ENCODE measurements at regions not wholly inside any gene's neighbourhood (a gene's known extent, or its start where the extent isn't known, plus 50 kb on each side); places are given as distances from the start of the nearest gene placed in this dataset.

- 0 out of 2 replicates have a peak, but pooled peaks cover 4% of the 10 kb centered on the region for H3K9me3 Mint-ChIP-seq
- no peak for TF ChIP-seq AFF4 (CRISPR knock-in tag; IDR thresholded peaks at IDR 0.05; ENCODE audit: borderline replicate concordance)
- TF ChIP-seq E2F5 (CRISPR knock-in tag; IDR thresholded peaks at IDR 0.05): no peak
- TF ChIP-seq, protein P1, sequence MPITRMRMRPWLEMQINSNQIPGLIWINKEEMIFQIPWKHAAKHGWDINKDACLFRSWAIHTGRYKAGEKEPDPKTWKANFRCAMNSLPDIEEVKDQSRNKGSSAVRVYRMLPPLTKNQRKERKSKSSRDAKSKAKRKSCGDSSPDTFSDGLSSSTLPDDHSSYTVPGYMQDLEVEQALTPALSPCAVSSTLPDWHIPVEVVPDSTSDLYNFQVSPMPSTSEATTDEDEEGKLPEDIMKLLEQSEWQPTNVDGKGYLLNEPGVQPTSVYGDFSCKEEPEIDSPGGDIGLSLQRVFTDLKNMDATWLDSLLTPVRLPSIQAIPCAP (CRISPR knock-in tag; IDR thresholded peaks at IDR 0.05): no peak
- TF ChIP-seq TEAD4 (CRISPR knock-in tag; IDR thresholded peaks at IDR 0.05): no peak
- TF ChIP-seq EMX1 (CRISPR knock-in tag; IDR thresholded peaks at IDR 0.05): no peak
- TF ChIP-seq ZNF138 (CRISPR knock-in tag; conservative IDR thresholded peaks at IDR 0.05): no peak
- no peak for TF ChIP-seq HMGA2 (CRISPR knock-in tag; IDR thresholded peaks at IDR 0.05)
- TF ChIP-seq CREB1 (CRISPR knock-in tag; IDR thresholded peaks at IDR 0.05): no peak
- H3K4me3 Mint-ChIP-seq: no peak overlapping the region
- DNase-seq (ENCODE audit: low spot score): no peak
- no peaks in the 10 kb centered on the region for H3K27me3 Mint-ChIP-seq (ENCODE audit: low read depth)
- H3K4me1 Mint-ChIP-seq: peaks cover 3% of the 10 kb centered on the region; the same call in 1 of the 2 replicates
- CTCF ChIA-PET: no interaction called here
- POLR2A ChIA-PET: no interaction called here
- H3K27ac Mint-ChIP-seq: no peak overlapping the region
- no peaks in the 10 kb centered on the region for H3K36me3 Mint-ChIP-seq
- peak; percentile 48 for ATAC-seq
Measured at GRCh38 chr10:55837273-55837672, 523.8 kb downstream of the ZWINT start.

DNA sequence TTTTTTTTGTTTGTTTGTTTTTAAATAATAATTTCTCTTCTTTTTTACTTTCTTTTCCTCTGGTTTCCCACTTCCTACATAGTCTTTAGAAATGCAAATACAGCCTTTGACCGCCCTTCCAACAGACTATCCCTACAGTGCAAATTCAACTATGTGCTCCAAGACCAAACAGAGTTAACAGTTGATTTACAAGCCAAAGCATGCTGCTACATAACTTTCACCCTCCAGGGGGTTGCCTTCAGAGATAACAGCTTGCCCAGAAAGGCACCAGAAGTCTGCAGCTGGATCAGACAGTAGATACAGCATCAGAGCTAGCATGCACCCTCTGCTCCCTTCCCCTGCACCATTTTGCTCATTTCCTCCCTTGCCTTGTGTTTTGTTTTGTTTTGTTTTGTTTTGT lies 539.0 kb downstream of the ZWINT start:
- H3K36me3 Mint-ChIP-seq: peaks cover 43% of the 10 kb centered on the region
- no peaks in the 10 kb centered on the region for H3K27me3 Mint-ChIP-seq (ENCODE audit: low read depth)
- H3K4me1 Mint-ChIP-seq: peaks cover 56% of the 10 kb centered on the region
- ATAC-seq: peak; percentile 73
- H3K4me3 Mint-ChIP-seq: peak overlapping the region; percentile 32
- ChIA-PET CTCF (interaction anchor here (0.7 to 1.0 kb wide), 2 partner anchors 20 to 295 kb away, joined by 3 read pairs; no protein-coding TSS in a partner anchor), POLR2A (no interaction called here)
- peak; percentile 25 for DNase-seq (ENCODE audit: low spot score)
- peaks cover 48% of the 10 kb centered on the region for H3K9me3 Mint-ChIP-seq
- peak overlapping the region; percentile 82 for H3K27ac Mint-ChIP-seq
- TF ChIP-seq ZNF423 (CRISPR knock-in tag; IDR thresholded peaks at IDR 0.05) (peak; percentile 46), EMX1 (CRISPR knock-in tag; IDR thresholded peaks at IDR 0.05) (no peak), MYBL2 (CRISPR knock-in tag; IDR thresholded peaks at IDR 0.05) (no peak), ZNF121 (CRISPR knock-in tag; IDR thresholded peaks at IDR 0.05) (no peak), TP53 (CRISPR knock-in tag; IDR thresholded peaks at IDR 0.05) (no peak), ZBTB43 (CRISPR knock-in tag; IDR thresholded peaks at IDR 0.05) (no peak), ESRRA (CRISPR knock-in tag; IDR thresholded peaks at IDR 0.05; ENCODE audit: borderline replicate concordance) (no peak), TEAD1 (CRISPR knock-in tag; IDR thresholded peaks at IDR 0.05) (peak; percentile 36; the same call in 1 of the 2 replicates), STAT6 (CRISPR knock-in tag; conservative IDR thresholded peaks at IDR 0.05; ENCODE audit: low read depth) (no peak), PRDM15 (CRISPR knock-in tag; IDR thresholded peaks at IDR 0.05) (no peak), HMGXB4 (CRISPR knock-in tag; IDR thresholded peaks at IDR 0.05) (no peak), ZSCAN18 (CRISPR knock-in tag; IDR thresholded peaks at IDR 0.05) (0 out of 2 replicates have a peak, but pooled peaks have one; percentile 27)

Measured in WTC11 (cell line).